Natural killer cell (primary cell): ENCODE measurements at regions not wholly inside any gene's neighbourhood (a gene's known extent, or its start where the extent isn't known, plus 50 kb on each side); places are given as distances from the start of the nearest gene placed in this dataset.
"Not testable (repeated sequence)": the region's sequence is repeated elsewhere in the genome, so short reads cannot be mapped to it uniquely, and the experiment has no call there.

Experiments
- ATAC-seq, 3 donors: fragments of 150-1000 bp in 2 of 3; fragments of 200-7000 bp in 1 of 3; cut with Tn5 transposase; 1 replicate in 1 of 3; 2 replicates in 2 of 3; pipeline ENCODE4 v1.10.0; 2021; ENCODE audit warnings: mild to moderate bottlenecking in 2 of 3, moderate library complexity in 2 of 3
- DNase-seq, 2 donors: peaks; one replicate each; pipeline versions ENCODE4 v3.0.0 to v3.0.0-alpha.2; 2013 to 2021; ENCODE audit warnings: mixed read lengths in 1 of 2
- H3K27ac ChIP-seq: one replicate; pipeline ENCODE4 v1.5.1; 2013; ENCODE audit warnings: mild to moderate bottlenecking, low read length
- H3K27me3 ChIP-seq: one replicate; pipeline ENCODE4 v1.6.1; 2013; ENCODE audit warnings: low read length; ENCODE audit not compliant: control insufficient read depth, insufficient read depth
- H3K36me3 ChIP-seq: one replicate; pipeline ENCODE4 v1.6.1; 2013; ENCODE audit warnings: low read length; ENCODE audit not compliant: control insufficient read depth, insufficient read depth
- H3K4me1 ChIP-seq: one replicate; pipeline ENCODE4 v1.6.1; 2013; ENCODE audit warnings: low read length; ENCODE audit not compliant: control insufficient read depth, insufficient read depth
- H3K4me3 ChIP-seq: one replicate; pipeline ENCODE4 v1.5.1; 2013; ENCODE audit warnings: low read length
- H3K9me3 ChIP-seq: one replicate; pipeline ENCODE4 v1.6.1; 2013; ENCODE audit warnings: low read length; ENCODE audit not compliant: control insufficient read depth, insufficient read depth
- H3K27ac Mint-ChIP-seq, 2 donors: one replicate each; pipeline ENCODE4 v1.8.0; 2022; ENCODE audit warnings: mild to moderate bottlenecking in 2 of 2, mixed read lengths in 2 of 2, moderate library complexity in 1 of 2
- H3K27me3 Mint-ChIP-seq, 2 donors: one replicate each; pipeline ENCODE4 v1.8.0; 2022; ENCODE audit warnings: low read depth in 2 of 2, mixed read lengths in 2 of 2
- H3K36me3 Mint-ChIP-seq: one replicate; pipeline ENCODE4 v1.8.0; 2022; ENCODE audit warnings: mixed read lengths
- H3K4me1 Mint-ChIP-seq, 2 donors: one replicate each; pipeline ENCODE4 v1.8.0; 2022; ENCODE audit warnings: mixed read lengths in 2 of 2
- H3K4me3 Mint-ChIP-seq: one replicate; pipeline ENCODE4 v1.8.0; 2022; ENCODE audit warnings: mild to moderate bottlenecking, moderate library complexity, mixed read lengths
- H3K9me3 Mint-ChIP-seq, 2 donors: one replicate each; pipeline ENCODE4 v1.8.0; 2022; ENCODE audit warnings: mixed read lengths in 2 of 2
- whole genome bisulfite sequencing: methylation state at CpG from one replicate; pipeline ENCODE4 v1.1.7; 2013; ENCODE audit warnings: missing lambda C conversion rate; ENCODE audit not compliant: insufficient coverage; 5-methylcytosine and 5-hydroxymethylcytosine counted together
- intact Hi-C: fragments of 100-400 bp; cut with micrococcal nuclease; formaldehyde crosslinking; loops from one replicate; pipeline ENCODE4 v1.14.2; 2022
- TF ChIP-seq, protein P1 (sequence below): fragments of 200-600 bp; IDR thresholded peaks from one replicate; pipeline ENCODE4 v1.8.0; 2022; ENCODE audit warnings: antibody characterized with exemption

- intact Hi-C loops: no loop called here
- Mint-ChIP-seq H3K9me3 (peaks cover 12 to 24% of the 10 kb centered on the region in 2 donors), H3K36me3 (no peaks in the 10 kb centered on the region), H3K4me3 (no peak overlapping the region), H3K4me1 (no peaks in the 10 kb centered on the region), H3K27ac (no peak overlapping the region), H3K27me3 (no peaks in the 10 kb centered on the region)
- H3K4me3 ChIP-seq: no peak overlapping the region
- peaks cover 6% of the 10 kb centered on the region for H3K9me3 ChIP-seq
- 86% methylated on average over 1 of the region's 3 CpGs for WGBS
- DNase-seq (no peak), ATAC-seq (no peak)
- no peaks in the 10 kb centered on the region for H3K36me3 ChIP-seq
- no peak overlapping the region for H3K27ac ChIP-seq
- no peaks in the 10 kb centered on the region for H3K27me3 ChIP-seq
- TF ChIP-seq, protein P1, sequence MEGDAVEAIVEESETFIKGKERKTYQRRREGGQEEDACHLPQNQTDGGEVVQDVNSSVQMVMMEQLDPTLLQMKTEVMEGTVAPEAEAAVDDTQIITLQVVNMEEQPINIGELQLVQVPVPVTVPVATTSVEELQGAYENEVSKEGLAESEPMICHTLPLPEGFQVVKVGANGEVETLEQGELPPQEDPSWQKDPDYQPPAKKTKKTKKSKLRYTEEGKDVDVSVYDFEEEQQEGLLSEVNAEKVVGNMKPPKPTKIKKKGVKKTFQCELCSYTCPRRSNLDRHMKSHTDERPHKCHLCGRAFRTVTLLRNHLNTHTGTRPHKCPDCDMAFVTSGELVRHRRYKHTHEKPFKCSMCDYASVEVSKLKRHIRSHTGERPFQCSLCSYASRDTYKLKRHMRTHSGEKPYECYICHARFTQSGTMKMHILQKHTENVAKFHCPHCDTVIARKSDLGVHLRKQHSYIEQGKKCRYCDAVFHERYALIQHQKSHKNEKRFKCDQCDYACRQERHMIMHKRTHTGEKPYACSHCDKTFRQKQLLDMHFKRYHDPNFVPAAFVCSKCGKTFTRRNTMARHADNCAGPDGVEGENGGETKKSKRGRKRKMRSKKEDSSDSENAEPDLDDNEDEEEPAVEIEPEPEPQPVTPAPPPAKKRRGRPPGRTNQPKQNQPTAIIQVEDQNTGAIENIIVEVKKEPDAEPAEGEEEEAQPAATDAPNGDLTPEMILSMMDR: no peak
- no peaks in the 10 kb centered on the region for H3K4me1 ChIP-seq
Measured at GRCh38 chr3:137330246-137330645, 372.5 kb downstream of the IL20RB start.

- no peaks in the 10 kb centered on the region for H3K36me3 ChIP-seq
- H3K4me1 ChIP-seq: no peaks in the 10 kb centered on the region
- DNase-seq: no peak
- Mint-ChIP-seq H3K4me3 (no peak overlapping the region), H3K27ac (no peak overlapping the region), H3K36me3 (peaks cover under 1% of the 10 kb centered on the region), H3K27me3 (no peaks in the 10 kb centered on the region), H3K9me3 (peaks cover 14 to 18% of the 10 kb centered on the region in 2 donors), H3K4me1 (no peaks in the 10 kb centered on the region)
- ATAC-seq: no peak
- no peaks in the 10 kb centered on the region for H3K27me3 ChIP-seq
- no peak overlapping the region for H3K27ac ChIP-seq
- TF ChIP-seq, protein P1: no peak
- intact Hi-C loops: no loop called here
- peaks cover 4% of the 10 kb centered on the region for H3K9me3 ChIP-seq
- H3K4me3 ChIP-seq: no peak overlapping the region
- 93% methylated on average over 2 of the region's 2 CpGs for WGBS
Measured at GRCh38 chr3:137332297-137332696, 374.5 kb downstream of the IL20RB start.

GRCh38 chr3:137335478-137335877 is 377.7 kb downstream of the IL20RB start:
- Histone ChIP-seq H3K27ac (no peak overlapping the region), H3K4me1 (no peaks in the 10 kb centered on the region), H3K9me3 (peaks cover 9% of the 10 kb centered on the region), H3K36me3 (no peaks in the 10 kb centered on the region), H3K4me3 (no peak overlapping the region), H3K27me3 (no peaks in the 10 kb centered on the region)
- DNase-seq: no peak
- intact Hi-C loops: no loop called here
- 57% methylated on average over 7 of the region's 7 CpGs for WGBS
- H3K27ac Mint-ChIP-seq: no peak overlapping the region
- H3K9me3 Mint-ChIP-seq: peaks cover 17 to 25% of the 10 kb centered on the region in 2 donors
- no peaks in the 10 kb centered on the region for H3K27me3 Mint-ChIP-seq
- TF ChIP-seq, protein P1: no peak
- ATAC-seq: no peak
- H3K4me1 Mint-ChIP-seq: no peaks in the 10 kb centered on the region
- peaks cover 8% of the 10 kb centered on the region for H3K36me3 Mint-ChIP-seq
- no peak overlapping the region for H3K4me3 Mint-ChIP-seq

DNA sequence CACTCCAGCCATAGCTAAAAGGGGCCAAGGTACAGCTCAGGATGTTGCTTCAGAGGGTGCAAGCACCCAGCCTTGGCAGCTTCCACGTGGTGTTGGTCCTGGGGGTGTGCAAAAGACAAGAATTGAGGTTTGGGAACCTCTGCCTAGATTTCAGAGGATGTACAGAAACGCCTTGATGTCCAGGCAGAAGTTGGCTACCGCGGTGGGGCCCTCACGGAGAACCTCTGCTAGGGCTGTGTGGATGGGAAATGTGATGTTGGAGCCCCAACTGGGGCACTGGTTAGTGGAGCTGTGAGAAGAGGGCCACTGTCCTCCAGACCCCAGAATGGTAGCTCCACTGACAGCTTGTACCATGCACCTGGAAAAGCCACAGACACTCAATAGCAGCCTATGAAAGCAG is 380.6 kb downstream of the IL20RB start:
- ATAC-seq, H3K27me3 Mint-ChIP-seq: not testable (repeated sequence)
- WGBS: 75% methylated on average over 5 of the region's 5 CpGs

More for the DNA sequence above, 380.6 kb downstream of the IL20RB start:
- H3K4me1 Mint-ChIP-seq, H3K4me3 ChIP-seq, intact Hi-C loops, H3K27ac ChIP-seq, H3K36me3 ChIP-seq, H3K27me3 ChIP-seq, DNase-seq, H3K36me3 Mint-ChIP-seq, H3K4me3 Mint-ChIP-seq, H3K27ac Mint-ChIP-seq, H3K4me1 ChIP-seq, H3K9me3 ChIP-seq: not testable (repeated sequence)
- H3K9me3 Mint-ChIP-seq: peaks cover 16 to 23% of the 10 kb centered on the region in 2 donors
